ENCODE measurements at regions not wholly inside any gene's neighbourhood (a gene's known extent, or its start where the extent isn't known, plus 50 kb on each side); places are given as distances from the start of the nearest gene placed in this dataset.

- no TSS peak for BruUV-seq (replicated peaks)
- POLR2A ChIA-PET = interaction anchor here (0.6 kb wide), 1 partner anchor 1644 kb away, joined by 4 read pairs; no protein-coding TSS in a partner anchor
These were observed 458.4 kb downstream of the XPNPEP1 start for GRCh38 chr10:109464949-109465348.

GRCh38 chr10:109457302-109457638, 466.0 kb downstream of the XPNPEP1 start:
- TF ChIP-seq, protein P1, sequence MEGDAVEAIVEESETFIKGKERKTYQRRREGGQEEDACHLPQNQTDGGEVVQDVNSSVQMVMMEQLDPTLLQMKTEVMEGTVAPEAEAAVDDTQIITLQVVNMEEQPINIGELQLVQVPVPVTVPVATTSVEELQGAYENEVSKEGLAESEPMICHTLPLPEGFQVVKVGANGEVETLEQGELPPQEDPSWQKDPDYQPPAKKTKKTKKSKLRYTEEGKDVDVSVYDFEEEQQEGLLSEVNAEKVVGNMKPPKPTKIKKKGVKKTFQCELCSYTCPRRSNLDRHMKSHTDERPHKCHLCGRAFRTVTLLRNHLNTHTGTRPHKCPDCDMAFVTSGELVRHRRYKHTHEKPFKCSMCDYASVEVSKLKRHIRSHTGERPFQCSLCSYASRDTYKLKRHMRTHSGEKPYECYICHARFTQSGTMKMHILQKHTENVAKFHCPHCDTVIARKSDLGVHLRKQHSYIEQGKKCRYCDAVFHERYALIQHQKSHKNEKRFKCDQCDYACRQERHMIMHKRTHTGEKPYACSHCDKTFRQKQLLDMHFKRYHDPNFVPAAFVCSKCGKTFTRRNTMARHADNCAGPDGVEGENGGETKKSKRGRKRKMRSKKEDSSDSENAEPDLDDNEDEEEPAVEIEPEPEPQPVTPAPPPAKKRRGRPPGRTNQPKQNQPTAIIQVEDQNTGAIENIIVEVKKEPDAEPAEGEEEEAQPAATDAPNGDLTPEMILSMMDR (conservative IDR thresholded peaks at IDR 0.05; ENCODE audit: low read length) = no peak
- no peak for TF ChIP-seq EZH2phosphoT487 (IDR thresholded peaks at IDR 0.05; ENCODE audit: borderline replicate concordance, low read depth, low read length)
- no peaks in the 10 kb centered on the region for H3K9me2 ChIP-seq (ENCODE audit: insufficient read depth, low read length)
- no peak overlapping the region for H3K4me3 ChIP-seq (ENCODE audit: low read depth, low read length, poor library complexity, severe bottlenecking)
- no peak overlapping the region for H2AFZ ChIP-seq (ENCODE audit: low read length)
- H3K4me1 ChIP-seq (ENCODE audit: insufficient read depth, low read length, poor library complexity, severe bottlenecking) = no peaks in the 10 kb centered on the region
- no peak overlapping the region for H3K4me2 ChIP-seq (ENCODE audit: low read length)
- intact Hi-C loops (cut with micrococcal nuclease; ENCODE audit: unreplicated experiment) = no loop called here
- no peaks in the 10 kb centered on the region for H3K9me3 ChIP-seq (ENCODE audit: low read length)
- no peaks in the 10 kb centered on the region for H3K36me3 ChIP-seq (ENCODE audit: insufficient read depth, low read length)
- ChIA-PET CTCF (ENCODE audit: unreplicated experiment) (no interaction called here), POLR2A (no interaction called here)
- no peaks in the 10 kb centered on the region for H4K20me1 ChIP-seq (ENCODE audit: insufficient read depth, low read length)
- BruUV-seq (replicated peaks) = no TSS peak
- no peaks in the 10 kb centered on the region for H3K79me2 ChIP-seq (ENCODE audit: insufficient read depth, low read depth, low read length)
- H3K27ac ChIP-seq (ENCODE audit: low read depth, low read length, poor library complexity, severe bottlenecking) = no peak overlapping the region
- no peak for DNase-seq (ENCODE audit: low spot score)

More at GRCh38 chr10:109464949-109465348, 458.4 kb downstream of the XPNPEP1 start:
- intact Hi-C loops (cut with micrococcal nuclease; ENCODE audit: unreplicated experiment) = no loop called here
- no peaks in the 10 kb centered on the region for H3K9me3 ChIP-seq (ENCODE audit: low read length)
- no peak overlapping the region for H3K4me2 ChIP-seq (ENCODE audit: low read length)
- no peak overlapping the region for H2AFZ ChIP-seq (ENCODE audit: low read length)
- TF ChIP-seq, protein P1 (conservative IDR thresholded peaks at IDR 0.05; ENCODE audit: low read length) = no peak
- TF ChIP-seq EZH2phosphoT487 (IDR thresholded peaks at IDR 0.05; ENCODE audit: borderline replicate concordance, low read depth, low read length) = no peak
- H3K79me2 ChIP-seq (ENCODE audit: insufficient read depth, low read depth, low read length) = no peaks in the 10 kb centered on the region
- CTCF ChIA-PET (ENCODE audit: unreplicated experiment) = no interaction called here
- H3K9me2 ChIP-seq (ENCODE audit: insufficient read depth, low read length) = no peaks in the 10 kb centered on the region
- H3K4me1 ChIP-seq (ENCODE audit: insufficient read depth, low read length, poor library complexity, severe bottlenecking) = no peaks in the 10 kb centered on the region
- no peaks in the 10 kb centered on the region for H3K36me3 ChIP-seq (ENCODE audit: insufficient read depth, low read length)
- H3K4me3 ChIP-seq (ENCODE audit: low read depth, low read length, poor library complexity, severe bottlenecking) = no peak overlapping the region
- H4K20me1 ChIP-seq (ENCODE audit: insufficient read depth, low read length) = no peaks in the 10 kb centered on the region
- no peak for DNase-seq (ENCODE audit: low spot score)
- no peak overlapping the region for H3K27ac ChIP-seq (ENCODE audit: low read depth, low read length, poor library complexity, severe bottlenecking)

DNA sequence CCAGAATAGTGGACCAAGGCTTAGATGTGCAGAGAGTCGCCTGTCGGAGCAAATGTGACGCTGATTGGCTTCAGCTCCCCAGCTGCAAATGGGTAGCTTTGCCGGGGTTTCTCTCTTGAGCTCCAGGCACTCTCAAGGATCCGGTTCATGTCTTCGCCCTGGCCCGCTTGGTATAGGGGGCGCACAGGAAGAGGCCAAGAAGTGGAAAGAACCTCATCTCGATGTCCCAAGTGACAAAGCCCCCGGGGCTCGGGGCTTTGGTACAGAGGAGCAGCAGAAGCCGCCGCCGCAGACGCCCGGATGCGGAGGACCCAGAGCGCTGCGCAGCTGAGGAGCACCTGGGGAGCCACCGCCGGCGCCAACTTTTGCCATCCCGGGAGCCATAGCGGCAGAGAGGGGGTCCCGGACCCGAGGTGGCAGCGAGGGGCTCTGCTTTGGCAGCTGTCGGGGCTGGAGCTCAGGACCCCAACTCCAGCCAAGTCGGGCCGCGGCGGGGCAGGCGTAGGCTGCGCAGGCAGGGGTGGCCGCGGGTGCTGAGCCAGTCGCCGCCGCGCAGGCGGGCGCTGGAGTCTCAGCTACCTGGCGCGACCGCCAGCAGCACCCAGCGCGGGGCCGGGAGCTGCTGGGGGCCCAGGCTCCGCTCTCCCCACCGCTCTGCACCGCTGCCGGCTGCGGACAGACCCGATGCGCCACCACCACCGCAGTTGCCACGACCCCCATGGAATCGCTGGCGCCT, 466.6 kb downstream of the XPNPEP1 start:
- POLR2A ChIA-PET = no interaction called here
- no peak overlapping the region for H3K4me2 ChIP-seq (ENCODE audit: low read length)
- no peaks in the 10 kb centered on the region for H3K79me2 ChIP-seq (ENCODE audit: insufficient read depth, low read depth, low read length)
- no peaks in the 10 kb centered on the region for H4K20me1 ChIP-seq (ENCODE audit: insufficient read depth, low read length)
- intact Hi-C loops (cut with micrococcal nuclease; ENCODE audit: unreplicated experiment) = no loop called here
- no peak for TF ChIP-seq EZH2phosphoT487 (IDR thresholded peaks at IDR 0.05; ENCODE audit: borderline replicate concordance, low read depth, low read length)
- TF ChIP-seq, protein P1 (conservative IDR thresholded peaks at IDR 0.05; ENCODE audit: low read length) = no peak
- no peaks in the 10 kb centered on the region for H3K36me3 ChIP-seq (ENCODE audit: insufficient read depth, low read length)
- H3K9me3 ChIP-seq (ENCODE audit: low read length) = no peaks in the 10 kb centered on the region
- H3K4me1 ChIP-seq (ENCODE audit: insufficient read depth, low read length, poor library complexity, severe bottlenecking) = no peaks in the 10 kb centered on the region
- BruUV-seq (replicated peaks) = no TSS peak
- H3K9me2 ChIP-seq (ENCODE audit: insufficient read depth, low read length) = no peaks in the 10 kb centered on the region
- DNase-seq (ENCODE audit: low spot score) = no peak
- H3K27ac ChIP-seq (ENCODE audit: low read depth, low read length, poor library complexity, severe bottlenecking) = no peak overlapping the region
- CTCF ChIA-PET (ENCODE audit: unreplicated experiment) = no interaction called here
- no peak overlapping the region for H3K4me3 ChIP-seq (ENCODE audit: low read depth, low read length, poor library complexity, severe bottlenecking)
- H2AFZ ChIP-seq (ENCODE audit: low read length) = no peak overlapping the region

Data from OCI-LY7 (cell line).